ENCODE measurements at regions not wholly inside any gene's neighbourhood (a gene's known extent, or its start where the extent isn't known, plus 50 kb on each side); places are given as distances from the start of the nearest gene placed in this dataset.

- TF ChIP-seq, protein P1, sequence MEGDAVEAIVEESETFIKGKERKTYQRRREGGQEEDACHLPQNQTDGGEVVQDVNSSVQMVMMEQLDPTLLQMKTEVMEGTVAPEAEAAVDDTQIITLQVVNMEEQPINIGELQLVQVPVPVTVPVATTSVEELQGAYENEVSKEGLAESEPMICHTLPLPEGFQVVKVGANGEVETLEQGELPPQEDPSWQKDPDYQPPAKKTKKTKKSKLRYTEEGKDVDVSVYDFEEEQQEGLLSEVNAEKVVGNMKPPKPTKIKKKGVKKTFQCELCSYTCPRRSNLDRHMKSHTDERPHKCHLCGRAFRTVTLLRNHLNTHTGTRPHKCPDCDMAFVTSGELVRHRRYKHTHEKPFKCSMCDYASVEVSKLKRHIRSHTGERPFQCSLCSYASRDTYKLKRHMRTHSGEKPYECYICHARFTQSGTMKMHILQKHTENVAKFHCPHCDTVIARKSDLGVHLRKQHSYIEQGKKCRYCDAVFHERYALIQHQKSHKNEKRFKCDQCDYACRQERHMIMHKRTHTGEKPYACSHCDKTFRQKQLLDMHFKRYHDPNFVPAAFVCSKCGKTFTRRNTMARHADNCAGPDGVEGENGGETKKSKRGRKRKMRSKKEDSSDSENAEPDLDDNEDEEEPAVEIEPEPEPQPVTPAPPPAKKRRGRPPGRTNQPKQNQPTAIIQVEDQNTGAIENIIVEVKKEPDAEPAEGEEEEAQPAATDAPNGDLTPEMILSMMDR (tag by site-specific recombination; IDR thresholded peaks at IDR 0.05), result no peak
- no peak for TF ChIP-seq ZNF202 (tag by site-specific recombination; IDR thresholded peaks at IDR 0.05; ENCODE audit: borderline replicate concordance)
- TF ChIP-seq ZNF292 (tag by site-specific recombination; IDR thresholded peaks at IDR 0.05; ENCODE audit: borderline replicate concordance, low read depth), result no peak
- no peak for TF ChIP-seq ZNF341 (tag by site-specific recombination; IDR thresholded peaks at IDR 0.05; ENCODE audit: low read depth)
Measured at GRCh38 chr2:122622934-122623333, 867.5 kb downstream of the TSN start.
